GM12872 (cell line): ENCODE measurements at regions not wholly inside any gene's neighbourhood (a gene's known extent, or its start where the extent isn't known, plus 50 kb on each side); places are given as distances from the start of the nearest gene placed in this dataset.

Experiments used
- TF ChIP-seq, protein P1 (sequence below): IDR thresholded peaks from 3 replicates; pipeline ENCODE4 v1.5.1; 2011; ENCODE audit warnings: low read depth, mild to moderate bottlenecking, low read length, moderate library complexity; ENCODE audit not compliant: insufficient read depth

- TF ChIP-seq, protein P1, sequence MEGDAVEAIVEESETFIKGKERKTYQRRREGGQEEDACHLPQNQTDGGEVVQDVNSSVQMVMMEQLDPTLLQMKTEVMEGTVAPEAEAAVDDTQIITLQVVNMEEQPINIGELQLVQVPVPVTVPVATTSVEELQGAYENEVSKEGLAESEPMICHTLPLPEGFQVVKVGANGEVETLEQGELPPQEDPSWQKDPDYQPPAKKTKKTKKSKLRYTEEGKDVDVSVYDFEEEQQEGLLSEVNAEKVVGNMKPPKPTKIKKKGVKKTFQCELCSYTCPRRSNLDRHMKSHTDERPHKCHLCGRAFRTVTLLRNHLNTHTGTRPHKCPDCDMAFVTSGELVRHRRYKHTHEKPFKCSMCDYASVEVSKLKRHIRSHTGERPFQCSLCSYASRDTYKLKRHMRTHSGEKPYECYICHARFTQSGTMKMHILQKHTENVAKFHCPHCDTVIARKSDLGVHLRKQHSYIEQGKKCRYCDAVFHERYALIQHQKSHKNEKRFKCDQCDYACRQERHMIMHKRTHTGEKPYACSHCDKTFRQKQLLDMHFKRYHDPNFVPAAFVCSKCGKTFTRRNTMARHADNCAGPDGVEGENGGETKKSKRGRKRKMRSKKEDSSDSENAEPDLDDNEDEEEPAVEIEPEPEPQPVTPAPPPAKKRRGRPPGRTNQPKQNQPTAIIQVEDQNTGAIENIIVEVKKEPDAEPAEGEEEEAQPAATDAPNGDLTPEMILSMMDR, result no peak
Measured at GRCh38 chr4:158018221-158018830, 154.5 kb downstream of the GASK1B start.

DNA sequence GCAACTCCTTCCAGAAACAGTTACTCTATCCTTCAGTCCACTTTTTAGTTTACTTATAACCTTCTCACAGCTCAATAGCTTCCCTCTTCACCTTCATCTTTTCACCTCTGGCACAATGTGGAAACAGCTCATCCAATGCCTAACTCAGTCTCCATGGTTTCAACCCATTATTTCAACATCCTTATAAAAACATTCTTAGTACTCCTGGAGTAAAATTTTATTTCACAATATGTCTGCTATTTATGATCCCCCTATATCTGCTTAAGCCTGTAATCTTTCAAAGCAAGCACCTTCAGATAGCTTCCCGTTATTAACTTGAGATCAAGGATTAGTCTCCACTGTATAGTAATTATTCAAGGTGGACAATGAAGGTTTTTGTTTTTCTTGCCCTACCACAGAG is 156.3 kb downstream of the GASK1B start:
- TF ChIP-seq, protein P1, result no peak

DNA sequence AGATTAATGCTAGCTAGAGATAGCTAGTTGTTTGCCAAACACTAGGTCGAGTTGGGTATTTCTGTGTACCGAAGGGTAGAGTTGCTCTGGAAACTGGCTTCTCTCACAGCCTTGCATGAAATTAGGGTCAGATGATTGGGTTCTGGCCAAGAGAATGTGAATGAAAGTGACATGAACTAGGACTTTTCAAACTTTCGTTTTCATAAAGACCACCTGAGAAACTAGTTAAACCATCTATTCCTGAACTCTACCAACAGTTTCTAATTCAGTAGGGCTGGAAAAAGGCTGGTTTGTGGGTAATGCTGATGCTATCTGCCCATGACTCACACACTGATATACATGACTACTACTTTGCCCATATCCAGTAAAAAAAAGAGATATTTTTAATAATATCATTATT is 157.6 kb downstream of the GASK1B start:
- TF ChIP-seq, protein P1, result no peak

DNA sequence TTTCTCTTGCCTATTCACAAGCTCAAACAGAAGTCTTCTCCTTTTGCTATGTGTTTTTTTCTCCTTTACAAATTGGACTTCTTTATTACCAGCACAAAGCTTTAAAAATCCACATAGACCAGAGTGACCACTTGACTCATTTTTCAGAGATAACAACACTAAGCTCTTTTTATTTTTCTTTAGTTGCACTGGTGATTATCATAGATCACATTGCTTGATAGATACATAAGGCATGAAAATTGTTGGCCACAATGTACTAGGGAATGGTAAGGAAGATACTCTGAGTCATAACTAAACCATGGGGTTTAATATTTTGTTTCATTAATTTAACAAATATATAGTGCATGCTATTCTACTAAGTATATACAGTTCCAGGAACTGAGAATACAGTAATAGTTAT is 159.0 kb downstream of the GASK1B start:
- TF ChIP-seq, protein P1, result no peak

GRCh38 chr4:158010361-158010760 is 162.5 kb downstream of the GASK1B start:
- TF ChIP-seq, protein P1, result no peak

DNA sequence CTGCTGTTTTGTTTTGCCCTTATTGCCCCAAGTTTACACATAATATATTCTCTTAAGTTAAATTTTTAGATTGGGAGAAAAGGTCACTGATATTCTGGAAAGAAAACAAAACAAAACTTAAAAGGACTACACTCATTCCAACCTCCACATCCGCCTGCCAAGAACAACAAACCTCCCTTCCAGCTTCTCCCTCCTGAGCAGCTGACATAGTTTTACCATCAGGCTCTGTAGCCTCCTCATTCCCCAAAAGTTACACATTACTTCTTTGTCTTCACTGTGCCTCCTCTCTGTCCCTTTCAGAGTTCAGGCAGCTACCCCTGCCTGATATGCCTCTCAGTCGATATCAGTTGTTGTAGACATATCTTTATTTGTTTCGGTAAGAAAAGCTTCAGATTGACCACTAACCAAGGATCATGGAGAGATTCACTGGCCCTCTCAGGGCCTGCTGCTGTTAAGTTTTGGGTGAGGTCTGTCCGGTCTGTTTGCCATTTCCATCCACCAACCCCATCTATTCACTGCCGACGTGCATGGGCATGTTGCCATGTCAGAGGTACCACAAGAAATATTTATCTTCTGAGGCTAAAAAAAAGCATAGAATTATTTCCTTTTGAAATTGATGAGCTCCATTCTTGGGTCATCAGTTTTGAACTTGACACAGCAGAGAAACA is 164.1 kb downstream of the GASK1B start:
- TF ChIP-seq, protein P1, result no peak

- TF ChIP-seq, protein P1, result no peak
Measured at GRCh38 chr4:158007566-158007965, 165.3 kb downstream of the GASK1B start.
